ENCODE measurements at regions not wholly inside any gene's neighbourhood (a gene's known extent, or its start where the extent isn't known, plus 50 kb on each side); places are given as distances from the start of the nearest gene placed in this dataset.

GRCh38 chr2:59853032-59853431, 700.4 kb downstream of the BCL11A start:
- no peak for TF ChIP-seq EZH2 (optimal IDR thresholded peaks at IDR 0.05; ENCODE audit: low read depth, low read length)
- no peak for TF ChIP-seq CTCF (IDR thresholded peaks at IDR 0.05; ENCODE audit: low read length)
- no peak for TF ChIP-seq EZH2phosphoT487 (IDR thresholded peaks at IDR 0.05; ENCODE audit: low read length)

Measured in MM.1S (cell line).